HG02840 (cell line): ENCODE measurements at regions not wholly inside any gene's neighbourhood (a gene's known extent, or its start where the extent isn't known, plus 50 kb on each side); places are given as distances from the start of the nearest gene placed in this dataset.
"Not testable (repeated sequence)": the region's sequence is repeated elsewhere in the genome, so short reads cannot be mapped to it uniquely, and the experiment has no call there.

ENCODE experiments used
- ATAC-seq: cut with Tn5 transposase; IDR thresholded peaks from one replicate; pipeline ENCODE4 v1.9.1; 2021; ENCODE audit warnings: mild to moderate bottlenecking, moderate library complexity, moderate number of reproducible peaks; ENCODE audit not compliant: unreplicated experiment, low FRiP score

- ATAC-seq = no peak
These were observed 245.4 kb upstream of the MEIS1 start for GRCh38 chr2:66189553-66189952.

GRCh38 chr2:66186537-66186936 lies 248.4 kb upstream of the MEIS1 start:
- ATAC-seq = no peak

GRCh38 chr2:66185497-66186054 lies 249.3 kb upstream of the MEIS1 start:
- ATAC-seq = no peak

GRCh38 chr2:66177128-66177796 lies 257.7 kb upstream of the MEIS1 start:
- ATAC-seq = not testable (repeated sequence)

GRCh38 chr2:66174491-66174890 lies 260.4 kb upstream of the MEIS1 start:
- ATAC-seq = no peak

- no peak for ATAC-seq
These were observed 261.3 kb upstream of the MEIS1 start for GRCh38 chr2:66173645-66174044.

GRCh38 chr2:66171530-66171929 lies 263.4 kb upstream of the MEIS1 start:
- no peak for ATAC-seq

GRCh38 chr2:66170744-66171330 lies 264.1 kb upstream of the MEIS1 start:
- no peak for ATAC-seq

GRCh38 chr2:66169076-66169475 lies 265.8 kb upstream of the MEIS1 start:
- no peak for ATAC-seq

GRCh38 chr2:66164470-66164869 lies 270.5 kb upstream of the MEIS1 start:
- no peak for ATAC-seq

GRCh38 chr2:66156171-66156570 lies 278.8 kb upstream of the MEIS1 start:
- ATAC-seq = no peak

- no peak for ATAC-seq
These were observed 281.0 kb upstream of the MEIS1 start for GRCh38 chr2:66153941-66154340.

- no peak for ATAC-seq
These were observed 289.4 kb upstream of the MEIS1 start for GRCh38 chr2:66145490-66145889.

- ATAC-seq = not testable (repeated sequence)
These were observed 290.6 kb upstream of the MEIS1 start for GRCh38 chr2:66144324-66144723.

GRCh38 chr2:66137606-66138130 lies 297.3 kb upstream of the MEIS1 start:
- ATAC-seq = no peak

GRCh38 chr2:66134138-66134701 lies 300.7 kb upstream of the MEIS1 start:
- ATAC-seq = no peak

- ATAC-seq = no peak
These were observed 307.3 kb upstream of the MEIS1 start for GRCh38 chr2:66127656-66128055.

GRCh38 chr2:66127061-66127460 lies 307.9 kb upstream of the MEIS1 start:
- no peak for ATAC-seq

GRCh38 chr2:66125951-66126350 lies 309.0 kb upstream of the MEIS1 start:
- no peak for ATAC-seq

GRCh38 chr2:66122516-66122915 lies 312.4 kb upstream of the MEIS1 start:
- ATAC-seq = no peak

GRCh38 chr2:66121946-66122345 lies 313.0 kb upstream of the MEIS1 start:
- ATAC-seq = no peak
